AG04450 (cell line): ENCODE measurements at regions not wholly inside any gene's neighbourhood (a gene's known extent, or its start where the extent isn't known, plus 50 kb on each side); places are given as distances from the start of the nearest gene placed in this dataset.

Experiments used
- CTCF ChIA-PET: fragments of 300-600, 350-600 bp; formaldehyde crosslinking; extraction: SDS; loops from one replicate; lab custom pipeline; 2022; ENCODE audit warnings: antibody characterized with exemption, inconsistent platforms; lab: Charles Lee
- POLR2A ChIA-PET: fragments of 350-600 bp; formaldehyde crosslinking; extraction: SDS; loops from one replicate; lab custom pipeline; 2021; ENCODE audit warnings: antibody characterized with exemption, inconsistent platforms; lab: Yijun Ruan, JAX
- DNase-seq: peaks from one replicate; pipeline ENCODE4 v3.0.0-alpha.2; 2011; ENCODE audit warnings: low read depth, low spot score
- H3K27ac ChIP-seq: one replicate; pipeline ENCODE4 v1.5.1; 2012; ENCODE audit warnings: low read depth, low read length, control low read depth
- H3K27me3 ChIP-seq: one replicate; pipeline ENCODE4 v1.6.0; 2012; ENCODE audit warnings: low read length; ENCODE audit not compliant: control insufficient read depth, insufficient read depth
- H3K4me3 ChIP-seq: 2 replicates; pipeline ENCODE4 v1.5.1; 2011; ENCODE audit warnings: mild to moderate bottlenecking, low read depth, low read length, control low read depth
- H3K9me3 ChIP-seq: 2 replicates; pipeline ENCODE4 v1.5.1; 2012; ENCODE audit warnings: low read length; ENCODE audit not compliant: control insufficient read depth, insufficient read depth
- CTCF ChIP-seq: IDR thresholded peaks from 2 replicates; pipeline ENCODE4 v1.5.1; 2011; ENCODE audit warnings: low read depth, low read length, control low read depth, inconsistent platforms

GRCh38 chr15:31214864-31215489 is 111.7 kb upstream of the KLF13 start:
- no peak overlapping the region for H3K27ac ChIP-seq
- TF ChIP-seq CTCF, result no peak
- peaks cover 18% of the 10 kb centered on the region for H3K27me3 ChIP-seq
- POLR2A ChIA-PET, result interaction anchor here (1.2 kb wide), 1 partner anchor 111 kb away, joined by 3 read pairs; no protein-coding TSS in a partner anchor
- no peaks in the 10 kb centered on the region; the same call in 1 of the 2 replicates for H3K9me3 ChIP-seq
- CTCF ChIA-PET, result interaction anchor here (0.6 to 7.6 kb wide), 13 partner anchors 11 to 1351 kb away, joined by 3 to 60 read pairs (median 4); no protein-coding TSS in a partner anchor
- no peak for DNase-seq
- no peak overlapping the region for H3K4me3 ChIP-seq

DNA sequence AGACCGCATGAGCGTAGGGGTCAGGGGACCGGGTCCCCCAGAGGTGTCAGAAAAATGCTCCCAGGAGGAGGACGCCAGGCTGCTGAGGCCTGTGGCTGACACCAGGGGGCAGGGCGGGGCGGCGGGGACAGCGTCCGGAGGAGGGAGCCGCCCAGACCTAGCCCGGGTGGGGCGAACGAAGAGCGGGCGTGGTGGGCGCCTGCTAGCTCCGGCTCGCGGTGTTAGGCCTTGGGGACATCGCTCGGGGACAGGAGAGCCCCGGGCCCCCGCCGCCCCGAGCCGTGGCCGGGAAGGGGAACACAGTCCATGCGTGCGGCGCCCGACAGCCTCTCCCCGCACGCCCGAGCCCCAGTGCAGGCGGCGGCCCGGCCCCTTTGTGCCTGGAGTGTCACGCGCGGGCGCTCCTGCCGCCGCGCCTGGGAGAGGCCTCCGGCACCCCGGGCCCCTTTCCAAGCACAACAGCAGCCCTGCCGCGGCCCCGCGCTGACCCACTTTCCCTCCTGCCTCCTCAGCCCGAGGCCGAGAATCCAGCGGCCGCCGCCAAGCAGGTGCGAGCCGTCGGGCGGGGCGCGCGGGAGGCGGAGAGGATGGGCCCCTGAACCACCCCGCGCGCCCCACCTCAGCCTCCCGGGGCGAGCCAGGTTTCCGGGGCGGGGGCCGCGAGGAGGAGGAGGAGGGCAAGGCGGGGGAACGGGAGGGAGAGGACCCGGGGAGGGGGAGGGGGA is 111.0 kb upstream of the KLF13 start:
- Histone ChIP-seq H3K27ac (no peak overlapping the region), H3K9me3 (no peaks in the 10 kb centered on the region; the same call in 1 of the 2 replicates), H3K4me3 (peak overlapping the region; percentile 46), H3K27me3 (peaks cover 18% of the 10 kb centered on the region)
- POLR2A ChIA-PET, result interaction anchor here (1.2 kb wide), 1 partner anchor 110 kb away, joined by 3 read pairs; no protein-coding TSS in a partner anchor
- CTCF ChIA-PET, result interaction anchor here (0.6 to 7.6 kb wide), 9 partner anchors 11 to 1351 kb away, joined by 3 to 60 read pairs (median 5); no protein-coding TSS in a partner anchor
- DNase-seq, result no peak
- peak; percentile 72 for TF ChIP-seq CTCF

GRCh38 chr15:31216215-31216911 is 110.3 kb upstream of the KLF13 start:
- CTCF ChIA-PET, result interaction anchor here (2.0 kb wide), 1 partner anchor 272 kb away, joined by 5 read pairs; no protein-coding TSS in a partner anchor
- peaks cover 15% of the 10 kb centered on the region for H3K27me3 ChIP-seq
- H3K27ac ChIP-seq, result no peak overlapping the region
- H3K4me3 ChIP-seq, result 0 out of 2 replicates have a peak overlapping the region, but pooled peaks have one; percentile 10
- no peaks in the 10 kb centered on the region for H3K9me3 ChIP-seq
- DNase-seq, result no peak
- no peak for TF ChIP-seq CTCF
- POLR2A ChIA-PET, result no interaction called here

DNA sequence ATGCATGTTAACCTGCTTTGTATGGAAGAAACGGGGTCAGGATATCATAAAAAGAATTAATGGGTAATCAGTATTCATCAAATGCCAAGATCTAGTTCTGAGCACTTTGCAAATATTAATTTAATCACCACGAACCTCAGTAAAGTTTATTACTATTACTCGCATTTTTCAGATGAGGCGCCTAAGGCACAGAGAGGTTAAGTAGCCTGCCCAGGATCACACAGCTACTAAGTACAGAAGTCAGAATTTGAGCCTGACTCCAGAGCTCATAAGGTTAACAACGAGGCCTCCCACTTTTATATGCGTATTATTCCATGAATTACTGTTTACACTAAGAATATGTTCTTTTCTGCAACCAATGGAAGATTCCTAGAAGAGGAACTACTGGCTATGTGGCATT is 109.6 kb upstream of the KLF13 start:
- no peaks in the 10 kb centered on the region for H3K9me3 ChIP-seq
- H3K4me3 ChIP-seq, result no peak overlapping the region
- peaks cover 18% of the 10 kb centered on the region for H3K27me3 ChIP-seq
- H3K27ac ChIP-seq, result no peak overlapping the region
- ChIA-PET POLR2A (interaction anchor here (0.7 kb wide), 1 partner anchor 49 kb away, joined by 3 read pairs; no protein-coding TSS in a partner anchor), CTCF (interaction anchor here (2.0 kb wide), 1 partner anchor 272 kb away, joined by 5 read pairs; no protein-coding TSS in a partner anchor)
- no peak for DNase-seq
- no peak for TF ChIP-seq CTCF
